Activated B cell treated with CpG ODN at 0.5 μM for 24 hours (primary cell): ENCODE measurements at regions not wholly inside any gene's neighbourhood (a gene's known extent, or its start where the extent isn't known, plus 50 kb on each side); places are given as distances from the start of the nearest gene placed in this dataset.

ENCODE experiments used
- ATAC-seq: fragments of 200-7000 bp; cut with Tn5 transposase; one replicate; pipeline ENCODE4 v1.10.0; 2021; ENCODE audit warnings: low read depth, mild to moderate bottlenecking, moderate library complexity
- CTCF ChIA-PET: fragments of 350-600 bp; sonication (Branson Sonifier 250); formaldehyde crosslinking; loops from one replicate; lab custom pipeline; 2021; ENCODE audit warnings: antibody characterized with exemption; lab: Charles Lee
- POLR2A ChIA-PET: fragments of 350-600 bp; sonication (Branson Sonifier 250); formaldehyde crosslinking; loops from one replicate; lab custom pipeline; 2021; ENCODE audit warnings: antibody characterized with exemption; lab: Charles Lee
- DNase-seq: peaks from one replicate; pipeline ENCODE4 v3.0.0; 2022
- H3K27ac Mint-ChIP-seq: one replicate; pipeline ENCODE4 v1.8.0; 2020; ENCODE audit warnings: mixed read lengths
- H3K27me3 Mint-ChIP-seq: one replicate; pipeline ENCODE4 v1.8.0; 2021; ENCODE audit warnings: mixed read lengths
- H3K36me3 Mint-ChIP-seq: one replicate; pipeline ENCODE4 v1.8.0; 2021; ENCODE audit warnings: low read depth, mixed read lengths
- H3K4me1 Mint-ChIP-seq: one replicate; pipeline ENCODE4 v1.8.0; 2021; ENCODE audit warnings: mixed read lengths
- H3K4me3 Mint-ChIP-seq: one replicate; pipeline ENCODE4 v1.8.0; 2020; ENCODE audit warnings: mild to moderate bottlenecking, mixed read lengths
- H3K9me3 Mint-ChIP-seq: one replicate; pipeline ENCODE4 v1.8.0; 2020; ENCODE audit warnings: mixed read lengths
- CTCF ChIP-seq: fragments of 200-600 bp; IDR thresholded peaks from one replicate; pipeline ENCODE4 v1.8.0; 2022; ENCODE audit warnings: antibody characterized with exemption, mild to moderate bottlenecking
- intact Hi-C: fragments of 100-400 bp; cut with micrococcal nuclease; formaldehyde crosslinking; loops from one replicate; pipeline ENCODE4 v1.15.1; 2024

DNA sequence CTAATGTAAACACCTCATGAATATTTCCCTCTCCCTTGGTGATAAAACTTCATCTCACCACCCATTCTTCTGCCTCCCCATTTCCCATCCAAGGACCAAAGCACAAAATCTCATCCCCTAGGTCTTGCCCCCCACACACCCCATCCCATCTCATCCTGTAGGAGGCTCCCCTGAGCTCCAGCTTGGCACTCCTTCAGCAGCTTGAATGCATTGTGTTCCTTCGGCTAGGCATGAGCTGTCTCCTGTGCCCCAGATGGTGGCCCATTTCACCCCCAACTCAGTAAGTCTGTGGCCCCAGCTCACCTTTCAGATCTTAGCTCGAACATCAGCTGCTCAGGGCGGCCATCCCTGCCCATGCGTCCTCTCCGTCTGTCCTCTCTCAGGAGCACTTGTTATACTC lies 203.6 kb upstream of the NR2F2 start:
- POLR2A ChIA-PET = no interaction called here

GRCh38 chr15:96130734-96131133 lies 199.8 kb upstream of the NR2F2 start:
- Mint-ChIP-seq H3K36me3 (no peaks in the 10 kb centered on the region), H3K27me3 (no peaks in the 10 kb centered on the region), H3K4me1 (no peaks in the 10 kb centered on the region), H3K27ac (no peak overlapping the region), H3K4me3 (no peak overlapping the region), H3K9me3 (peaks cover 3% of the 10 kb centered on the region)
- ChIA-PET CTCF (no interaction called here), POLR2A (no interaction called here)
- no peak for TF ChIP-seq CTCF
- no peak for DNase-seq
- ATAC-seq = no peak
- intact Hi-C loops = no loop called here

More for the DNA sequence above, 203.6 kb upstream of the NR2F2 start:
- peaks cover 3% of the 10 kb centered on the region for H3K9me3 Mint-ChIP-seq
- H3K4me3 Mint-ChIP-seq = no peak overlapping the region
- H3K27ac Mint-ChIP-seq = no peak overlapping the region
- H3K36me3 Mint-ChIP-seq = no peaks in the 10 kb centered on the region
- no peak for ATAC-seq
- CTCF ChIA-PET = no interaction called here
- no peak for DNase-seq
- H3K4me1 Mint-ChIP-seq = no peaks in the 10 kb centered on the region
- no peaks in the 10 kb centered on the region for H3K27me3 Mint-ChIP-seq
- intact Hi-C loops = no loop called here
- TF ChIP-seq CTCF = no peak

- Mint-ChIP-seq H3K9me3 (peaks cover 4% of the 10 kb centered on the region), H3K4me3 (no peak overlapping the region), H3K4me1 (no peaks in the 10 kb centered on the region), H3K36me3 (no peaks in the 10 kb centered on the region), H3K27ac (no peak overlapping the region), H3K27me3 (no peaks in the 10 kb centered on the region)
- ChIA-PET CTCF (no interaction called here), POLR2A (no interaction called here)
- intact Hi-C loops = no loop called here
- no peak for TF ChIP-seq CTCF
- ATAC-seq (no peak), DNase-seq (no peak)
Measured at GRCh38 chr15:96132126-96132525, 198.4 kb upstream of the NR2F2 start.

DNA sequence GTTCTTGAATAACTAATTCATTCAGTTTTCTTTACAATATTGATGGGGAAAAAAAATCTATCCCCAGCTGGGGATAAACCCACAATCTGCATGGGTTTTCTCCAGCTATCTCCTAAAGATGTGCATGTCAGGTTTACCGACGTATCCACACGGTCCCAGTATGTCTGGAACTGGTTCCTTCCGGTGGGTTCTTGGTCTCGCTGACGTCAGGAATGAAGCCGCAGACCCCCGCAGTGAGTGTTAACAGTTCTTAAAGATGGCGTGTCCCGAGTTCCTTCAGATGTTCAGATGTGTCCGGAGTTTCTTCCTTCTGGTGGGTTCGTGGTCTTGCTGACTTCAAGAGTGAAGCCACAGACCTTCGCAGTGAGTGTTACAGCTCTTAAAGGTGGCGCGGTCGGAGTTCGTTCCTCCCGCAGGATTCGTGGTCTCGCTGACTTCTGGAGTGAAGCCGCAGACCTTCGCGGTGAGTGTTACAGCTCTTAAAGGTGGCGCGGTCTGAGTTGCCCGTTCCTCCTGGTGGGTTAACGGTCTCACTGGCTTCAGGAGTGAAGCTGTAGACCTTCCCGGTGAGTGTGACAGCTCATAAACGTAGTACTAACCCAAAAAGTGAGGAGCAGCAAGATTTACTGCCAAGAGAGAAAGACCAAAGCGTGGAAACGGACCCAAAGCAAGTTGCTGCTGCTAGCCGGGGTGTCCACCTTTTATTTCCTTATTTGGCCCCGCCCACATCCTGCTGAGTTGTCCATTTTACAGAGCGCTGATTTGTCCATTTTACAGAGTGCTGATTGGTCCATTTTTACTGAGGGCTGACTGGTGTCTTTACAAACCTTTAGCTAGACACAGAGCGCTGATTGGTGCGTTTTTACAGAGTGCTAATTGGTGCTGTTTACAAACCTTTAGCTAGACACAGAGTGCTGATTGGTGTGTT lies 195.1 kb upstream of the NR2F2 start:
- Mint-ChIP-seq H3K27me3 (no peaks in the 10 kb centered on the region), H3K4me3 (no peak overlapping the region), H3K9me3 (peaks cover 11% of the 10 kb centered on the region), H3K27ac (no peak overlapping the region), H3K36me3 (no peaks in the 10 kb centered on the region), H3K4me1 (no peaks in the 10 kb centered on the region)
- ChIA-PET POLR2A (no interaction called here), CTCF (no interaction called here)
- ATAC-seq (no peak), DNase-seq (no peak)
- no peak for TF ChIP-seq CTCF
- intact Hi-C loops = no loop called here

GRCh38 chr15:96138985-96139384 lies 191.5 kb upstream of the NR2F2 start:
- Mint-ChIP-seq H3K9me3 (peaks cover 19% of the 10 kb centered on the region), H3K27me3 (no peaks in the 10 kb centered on the region), H3K4me1 (no peaks in the 10 kb centered on the region), H3K4me3 (no peak overlapping the region), H3K27ac (no peak overlapping the region), H3K36me3 (no peaks in the 10 kb centered on the region)
- DNase-seq = no peak
- POLR2A ChIA-PET = no interaction called here
- intact Hi-C loops = no loop called here
- ATAC-seq = no peak
- CTCF ChIA-PET = no interaction called here
- no peak for TF ChIP-seq CTCF
